HG03135 (cell line): ENCODE measurements at regions not wholly inside any gene's neighbourhood (a gene's known extent, or its start where the extent isn't known, plus 50 kb on each side); places are given as distances from the start of the nearest gene placed in this dataset.
"Not testable (repeated sequence)": the region's sequence is repeated elsewhere in the genome, so short reads cannot be mapped to it uniquely, and the experiment has no call there.

ENCODE experiments used
- ATAC-seq: cut with Tn5 transposase; IDR thresholded peaks from one replicate; pipeline ENCODE4 v1.9.1; 2021; ENCODE audit warnings: mild to moderate bottlenecking, moderate library complexity; ENCODE audit not compliant: unreplicated experiment

DNA sequence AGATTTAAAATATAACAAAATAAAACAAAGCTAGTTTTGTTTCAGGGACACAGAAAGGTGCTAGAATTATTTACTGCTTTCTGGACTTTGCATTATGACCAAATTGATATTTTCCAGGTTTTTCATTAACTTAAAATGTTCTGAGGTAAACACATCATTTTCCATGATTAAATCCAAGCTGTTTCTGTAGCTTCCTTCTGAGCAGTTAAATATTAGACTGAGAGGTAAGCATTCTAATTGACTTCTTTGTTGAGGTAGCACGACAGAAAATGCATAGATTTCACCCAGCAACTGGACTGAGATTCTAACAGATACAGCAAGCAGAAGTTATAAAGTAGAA lies 98.3 kb downstream of the BMP4 start:
- ATAC-seq: no peak

DNA sequence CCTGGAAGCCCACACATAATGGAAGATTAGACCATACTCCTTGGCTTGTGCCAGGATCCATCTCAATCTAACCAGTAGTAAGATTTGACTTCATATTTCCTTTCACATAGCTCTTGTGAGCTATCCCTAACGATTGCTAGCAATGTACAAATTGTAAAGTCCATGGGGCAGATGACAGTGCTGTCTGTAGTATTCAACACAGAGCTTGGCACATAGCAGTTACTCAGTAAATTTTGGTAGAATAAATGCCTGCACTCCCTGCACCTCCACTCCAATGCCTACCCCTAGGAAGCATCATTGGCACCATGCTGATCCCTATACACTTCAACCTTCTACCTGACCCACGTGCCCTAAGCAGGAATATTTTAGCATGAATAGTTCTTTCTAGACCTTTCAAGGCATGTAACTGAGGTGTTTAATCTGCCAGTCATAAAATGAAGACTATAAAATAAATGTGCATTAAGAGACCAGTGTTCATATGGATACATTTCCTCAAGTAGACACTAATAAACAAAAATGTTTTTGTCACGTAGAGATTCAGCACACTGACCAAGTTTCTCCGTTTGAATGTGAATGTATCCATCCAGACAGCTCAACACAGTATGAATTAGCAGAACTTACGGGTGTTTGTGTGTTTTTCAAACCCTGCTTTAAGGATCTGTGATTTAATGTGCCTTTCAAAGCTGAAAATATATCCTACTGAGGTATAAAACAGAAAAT lies 98.8 kb downstream of the BMP4 start:
- no peak for ATAC-seq

DNA sequence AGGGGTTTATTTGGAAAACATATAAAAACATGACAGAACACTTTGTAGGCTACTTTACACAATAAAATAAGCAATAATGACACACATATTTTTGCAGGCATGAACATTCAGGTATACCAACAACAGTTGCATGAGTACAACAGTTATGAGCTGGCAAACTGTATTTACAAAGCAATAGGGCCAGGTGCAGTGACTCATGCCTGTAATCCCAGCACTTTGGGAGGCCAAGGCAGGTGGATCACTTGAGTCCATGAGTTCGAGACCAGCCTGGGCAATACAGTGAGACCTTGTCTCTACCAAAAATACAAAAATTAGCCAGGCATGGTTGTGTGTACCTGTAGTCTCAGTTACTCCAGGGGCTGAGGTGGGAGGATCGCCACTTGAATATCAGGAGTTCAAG lies 101.1 kb downstream of the BMP4 start:
- ATAC-seq: no peak

DNA sequence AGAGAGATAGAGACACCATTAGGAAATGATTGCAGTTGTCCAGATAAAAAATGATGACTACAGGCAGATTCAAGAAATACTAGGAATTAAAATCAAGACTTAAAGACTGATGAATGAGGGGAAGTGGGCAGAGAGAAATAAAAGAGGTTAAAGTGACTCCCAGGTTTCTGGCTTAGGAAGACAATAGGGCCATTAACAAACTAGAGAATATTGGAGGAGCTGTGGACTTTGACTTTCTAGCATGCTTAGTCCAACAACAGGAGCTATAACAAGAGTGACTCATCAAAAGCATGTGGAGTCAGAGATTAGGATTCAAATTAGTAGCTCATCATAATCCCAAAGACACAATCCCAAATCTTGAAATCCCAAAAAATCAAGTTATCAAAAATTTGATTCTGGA lies 101.5 kb downstream of the BMP4 start:
- no peak for ATAC-seq

DNA sequence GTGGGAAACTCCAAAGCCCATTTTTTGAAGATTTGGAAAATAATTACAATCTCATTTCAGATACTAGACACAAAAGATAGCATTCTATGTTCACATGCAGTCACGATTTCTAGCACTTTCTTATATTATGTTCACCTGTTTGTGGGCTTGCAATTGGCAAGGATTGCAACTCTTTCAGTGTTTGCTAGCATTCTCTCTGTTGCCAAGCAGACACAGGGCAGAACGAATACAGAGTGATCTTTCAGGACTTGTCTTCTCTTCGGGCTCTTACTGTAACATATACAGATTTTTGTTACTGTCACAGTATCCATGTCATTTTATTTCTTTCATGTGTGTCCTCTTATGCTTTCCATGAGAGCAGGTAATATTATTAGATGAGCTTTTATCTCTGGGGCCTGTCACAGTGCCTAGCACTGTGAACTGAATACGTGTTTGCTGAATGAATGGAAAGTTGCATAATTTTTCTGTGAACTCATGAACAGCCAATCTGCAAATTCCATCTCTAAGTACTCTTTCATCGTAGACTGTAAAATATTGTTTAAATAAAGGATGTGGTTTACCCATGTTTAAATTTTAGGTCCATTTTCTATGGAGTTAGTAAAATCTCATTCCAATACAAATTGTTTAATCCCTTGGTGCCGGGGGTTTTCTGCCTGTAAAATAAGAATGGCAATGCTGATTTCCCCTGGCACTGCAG lies 105.1 kb downstream of the BMP4 start:
- ATAC-seq: no peak

DNA sequence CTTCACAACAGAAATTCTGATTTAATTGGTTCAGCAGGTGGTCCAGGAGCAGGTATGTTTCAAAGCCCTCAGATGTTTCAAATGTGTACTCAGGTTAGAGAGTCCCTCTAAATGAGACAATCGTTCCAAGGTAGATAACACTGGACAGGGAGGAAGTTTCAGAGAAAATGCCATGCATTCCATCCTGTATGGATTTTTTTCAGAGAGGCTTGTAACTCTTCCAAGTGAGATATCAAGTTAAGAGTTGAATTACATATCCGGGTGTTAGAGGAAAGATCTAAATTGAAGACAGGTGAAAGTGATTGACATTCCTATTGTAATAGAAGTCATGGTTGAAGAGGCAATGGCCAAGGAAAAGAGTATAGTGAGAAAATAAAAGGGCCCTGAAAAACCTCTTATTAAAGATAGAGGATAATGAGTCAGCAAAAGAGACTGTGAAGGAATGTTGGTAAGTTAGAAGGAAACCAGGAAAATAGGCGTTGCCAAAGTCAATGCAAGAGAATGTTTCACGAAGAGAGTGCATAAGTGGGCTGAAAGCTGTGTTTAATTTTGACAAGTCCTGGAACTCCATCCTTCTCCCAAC lies 105.8 kb downstream of the BMP4 start:
- ATAC-seq: no peak

DNA sequence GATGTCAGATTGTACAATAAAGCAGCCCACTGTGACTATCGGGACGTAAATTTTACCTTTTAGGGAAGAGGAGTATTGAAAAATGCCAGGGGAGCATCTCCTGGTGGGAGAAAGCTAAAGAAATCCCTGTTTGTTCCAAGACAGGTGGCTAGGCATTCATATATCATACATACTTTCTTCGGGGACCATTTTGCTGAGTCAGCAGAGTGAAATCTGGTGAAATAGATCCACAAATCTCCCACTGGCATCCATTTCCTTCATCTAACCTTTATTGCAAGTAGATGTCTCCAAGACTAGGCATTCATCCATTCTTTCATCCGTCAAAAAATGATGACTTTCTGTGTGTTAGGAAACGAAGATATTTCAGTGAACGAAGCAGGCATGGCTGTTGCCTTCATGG lies 107.1 kb downstream of the BMP4 start:
- no peak for ATAC-seq

DNA sequence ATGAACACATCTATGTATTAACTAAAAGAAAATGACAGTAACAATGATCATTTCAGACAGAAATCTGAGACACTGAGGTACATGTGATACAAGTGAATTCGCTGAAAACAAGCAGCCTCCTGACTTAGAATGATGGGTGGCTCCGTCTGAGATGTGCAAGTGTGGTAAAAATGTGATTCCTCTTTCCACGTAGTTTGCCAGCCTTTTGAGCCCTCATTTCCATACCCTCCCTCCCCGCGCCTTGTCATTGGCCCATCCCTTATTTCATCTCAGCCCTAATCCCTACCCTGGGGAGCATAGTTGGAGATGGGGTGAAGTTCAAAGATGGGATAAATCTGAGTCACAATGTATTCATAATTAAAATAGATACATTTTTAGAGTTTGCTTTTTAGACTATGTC lies 107.8 kb downstream of the BMP4 start:
- ATAC-seq: no peak

DNA sequence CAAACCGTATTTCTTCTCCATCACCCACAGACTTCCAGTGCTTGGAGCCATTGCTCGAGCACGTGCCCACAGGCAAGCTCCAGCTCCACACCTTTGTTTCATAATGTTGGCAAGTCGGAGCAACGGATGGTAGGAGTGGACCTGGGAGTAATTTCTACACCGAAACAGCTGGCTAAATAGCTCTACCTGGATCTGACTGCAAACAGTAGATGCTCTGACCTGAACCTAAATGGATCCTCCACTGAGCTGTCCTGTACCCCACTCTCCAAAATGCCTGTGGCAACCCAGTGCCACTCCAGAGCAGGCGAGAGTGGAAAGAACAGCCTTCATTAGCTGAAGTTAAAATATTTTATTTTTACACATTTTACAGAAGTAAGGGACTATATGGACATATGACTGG lies 108.7 kb downstream of the BMP4 start:
- ATAC-seq: no peak

DNA sequence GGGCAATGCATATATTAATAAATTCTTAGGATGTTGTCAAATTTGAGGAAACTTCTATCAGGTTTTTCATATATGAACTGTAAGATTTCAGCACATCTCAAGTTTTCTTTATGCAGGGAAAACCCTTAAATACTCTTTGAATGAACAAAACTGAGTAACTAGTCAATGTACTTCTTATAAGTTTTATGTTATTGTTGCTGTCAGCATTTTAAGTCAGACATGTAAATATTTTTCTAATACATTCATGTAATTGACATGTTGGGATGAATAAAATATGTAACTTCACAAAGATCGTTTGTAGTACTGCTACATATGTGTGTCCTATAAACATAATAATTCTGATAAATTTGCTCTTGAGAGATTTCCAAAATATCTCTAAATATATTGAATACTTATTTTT lies 109.6 kb downstream of the BMP4 start:
- no peak for ATAC-seq

DNA sequence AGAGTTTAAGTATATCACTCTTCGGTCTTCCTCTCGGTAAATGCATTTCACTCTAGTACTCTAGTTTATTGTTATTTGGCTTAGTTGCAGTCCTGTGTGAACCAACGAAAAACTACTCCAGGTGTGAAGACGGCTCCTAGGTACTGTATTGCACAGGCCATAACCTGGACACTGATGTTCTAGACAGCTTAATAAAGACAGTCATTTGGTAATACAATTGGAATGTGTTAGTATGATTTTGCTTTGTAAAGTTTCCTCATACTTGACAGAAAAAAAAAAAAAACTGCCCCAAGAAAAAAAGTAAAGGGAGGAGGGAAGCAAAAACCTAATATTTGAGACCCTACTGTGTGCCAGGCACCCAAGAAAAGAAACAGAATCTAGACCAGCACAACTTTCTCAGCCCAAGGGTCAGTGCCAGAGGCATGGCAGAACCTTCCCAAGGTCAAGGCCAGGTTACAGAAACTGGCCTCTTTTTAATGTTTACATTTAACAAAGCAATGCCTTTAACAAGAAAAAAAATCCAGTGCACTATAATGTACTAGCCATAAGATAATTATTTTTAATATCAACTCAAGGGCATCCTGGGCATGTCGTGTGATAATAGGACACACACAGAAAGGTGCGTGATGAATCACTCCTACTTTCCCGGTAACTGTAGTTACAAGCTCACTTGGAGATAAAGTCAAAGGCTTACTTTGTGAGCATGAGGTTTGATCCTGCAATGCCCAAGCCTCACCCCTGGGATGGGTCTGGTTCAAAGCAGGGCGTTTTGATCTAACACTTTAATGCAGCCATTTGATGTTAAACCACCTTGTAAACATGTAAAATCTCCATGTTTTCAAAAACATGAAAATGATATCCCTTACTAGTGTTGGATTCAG lies 110.6 kb downstream of the BMP4 start:
- no peak for ATAC-seq

DNA sequence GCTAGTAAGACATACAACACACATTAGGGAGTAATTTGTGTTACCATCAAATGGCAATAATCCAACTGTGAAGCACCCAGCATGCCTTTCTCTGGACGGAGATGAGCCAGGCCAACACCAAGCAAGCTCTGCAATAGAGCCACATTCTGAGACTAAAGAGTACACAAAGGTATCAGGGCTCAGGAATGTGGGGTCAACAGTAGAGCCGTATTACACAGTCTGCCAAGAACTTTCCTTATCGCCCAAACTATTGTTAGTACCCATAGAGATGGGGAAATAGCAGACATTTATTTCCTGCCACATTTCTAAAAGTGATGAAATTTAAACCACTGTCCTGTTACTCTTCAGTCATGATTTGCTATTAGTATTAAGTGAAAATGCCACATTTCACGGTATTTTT lies 113.7 kb downstream of the BMP4 start:
- no peak for ATAC-seq

DNA sequence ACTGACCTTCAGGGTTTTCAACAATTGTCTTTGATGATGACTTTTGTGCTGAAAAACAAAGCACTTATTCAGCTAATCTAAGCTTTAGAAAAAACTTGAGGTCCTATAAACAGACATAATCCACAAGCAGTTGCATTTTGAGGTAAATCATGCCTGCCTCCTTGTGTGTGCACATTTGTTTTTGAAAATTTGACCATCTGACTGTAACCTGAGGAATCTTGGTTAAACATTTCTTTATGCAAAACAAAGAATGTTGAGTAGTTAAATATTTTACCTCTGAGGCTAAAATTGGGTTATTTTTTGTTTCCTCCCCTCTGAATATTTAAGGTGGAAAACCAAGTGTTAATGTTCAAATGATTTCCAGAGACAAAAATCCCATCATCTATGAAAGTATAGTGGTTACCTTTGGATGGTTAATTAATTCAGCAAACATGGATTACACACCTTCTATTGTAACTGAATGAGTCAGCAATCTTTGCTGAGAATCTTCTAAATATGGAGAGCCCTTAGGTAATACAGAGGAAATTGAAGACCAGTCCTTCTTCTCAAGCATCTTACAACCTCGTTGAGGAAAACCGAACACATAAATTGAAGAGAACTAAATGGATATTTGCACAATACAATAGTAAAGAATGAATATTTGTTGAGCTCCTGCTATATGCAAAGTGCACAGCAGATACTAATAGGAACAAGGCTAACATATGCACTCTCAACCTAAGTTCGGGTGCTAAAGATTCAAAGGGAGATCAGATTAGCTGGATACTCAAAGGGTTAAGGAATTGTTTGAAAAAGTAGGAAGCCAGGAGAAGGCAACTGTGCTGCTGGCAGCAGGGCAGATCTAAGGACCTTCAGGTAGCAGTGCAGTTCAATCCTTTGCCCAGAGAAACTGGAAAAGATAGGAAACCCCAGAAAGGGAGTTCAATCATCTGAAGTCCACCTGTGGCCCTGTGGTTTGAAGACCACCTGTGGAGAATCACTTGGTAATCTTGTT lies 115.2 kb downstream of the BMP4 start:
- no peak for ATAC-seq

DNA sequence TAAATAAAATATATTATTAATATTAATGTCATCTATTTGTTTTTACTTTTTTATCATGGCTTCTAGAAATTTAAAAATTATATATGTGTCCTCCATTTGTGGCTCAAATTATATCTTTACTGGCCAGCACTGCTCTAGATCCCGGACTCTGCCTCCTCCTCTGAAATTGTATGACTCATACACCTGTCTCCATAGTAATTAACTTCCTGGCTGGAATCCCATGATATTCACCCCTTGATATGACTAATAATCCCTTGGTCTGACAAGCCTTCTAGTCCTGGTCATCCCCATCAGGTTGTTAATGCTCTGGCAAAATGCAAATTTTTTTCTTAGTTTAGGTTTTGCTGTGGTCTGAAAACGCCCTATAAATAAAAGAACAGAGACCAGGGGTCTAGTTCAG lies 116.2 kb downstream of the BMP4 start:
- no peak for ATAC-seq

DNA sequence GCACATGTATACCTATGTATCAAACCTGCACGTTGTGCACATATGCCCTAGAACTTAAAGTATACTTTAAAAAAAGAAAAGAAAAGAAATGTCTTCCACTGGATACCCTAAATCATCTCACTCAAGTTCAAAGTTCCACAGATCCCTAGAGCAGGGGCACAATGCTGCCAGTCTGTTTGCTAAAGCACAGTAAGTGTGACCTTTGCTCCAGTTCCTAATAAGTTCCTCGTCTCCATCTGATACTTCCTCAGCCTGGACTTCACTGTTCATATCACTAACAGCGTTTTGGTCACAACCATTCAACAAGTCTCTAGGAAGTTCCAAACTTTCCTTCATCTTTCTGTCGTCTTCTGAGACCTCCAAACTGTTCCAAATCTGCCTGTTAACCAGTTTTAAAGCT lies 118.3 kb downstream of the BMP4 start:
- no peak for ATAC-seq

DNA sequence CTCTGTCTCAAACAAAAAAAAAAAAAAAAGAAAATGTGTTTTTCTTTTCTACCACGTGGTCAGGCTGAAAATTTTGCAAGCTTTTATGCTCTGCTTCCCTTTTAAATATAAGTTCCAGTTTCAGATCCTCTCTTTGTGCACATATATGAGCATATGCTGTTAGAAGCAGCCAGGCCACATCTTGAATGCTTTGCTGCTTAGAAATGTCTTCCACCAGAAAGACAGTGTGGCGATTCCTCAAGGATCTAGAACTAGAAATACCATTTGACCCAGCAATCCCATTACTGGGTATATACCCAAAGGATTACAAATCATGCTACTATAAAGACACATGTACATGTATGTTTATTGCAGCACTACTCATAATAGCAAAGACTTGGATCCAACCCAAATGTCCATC lies 119.0 kb downstream of the BMP4 start:
- not testable (repeated sequence) for ATAC-seq

DNA sequence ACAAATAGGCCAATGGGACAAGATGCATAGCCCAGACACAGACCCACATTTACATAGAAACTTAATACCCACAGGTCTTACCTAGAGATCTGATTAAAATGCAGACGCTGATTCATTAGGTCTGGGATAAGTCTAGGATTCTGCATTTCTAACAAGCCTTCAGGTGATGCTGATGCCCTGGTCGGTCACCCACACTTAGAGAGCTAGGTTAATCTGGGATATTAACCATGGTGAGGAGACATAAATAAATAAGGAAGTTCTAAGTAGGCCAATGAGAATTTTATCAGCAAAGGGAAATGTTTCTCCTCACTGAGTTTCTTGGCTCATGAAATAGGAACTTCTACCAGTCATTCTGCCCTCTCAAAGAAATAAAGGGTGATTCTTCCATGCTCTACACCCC lies 120.1 kb downstream of the BMP4 start:
- no peak for ATAC-seq

DNA sequence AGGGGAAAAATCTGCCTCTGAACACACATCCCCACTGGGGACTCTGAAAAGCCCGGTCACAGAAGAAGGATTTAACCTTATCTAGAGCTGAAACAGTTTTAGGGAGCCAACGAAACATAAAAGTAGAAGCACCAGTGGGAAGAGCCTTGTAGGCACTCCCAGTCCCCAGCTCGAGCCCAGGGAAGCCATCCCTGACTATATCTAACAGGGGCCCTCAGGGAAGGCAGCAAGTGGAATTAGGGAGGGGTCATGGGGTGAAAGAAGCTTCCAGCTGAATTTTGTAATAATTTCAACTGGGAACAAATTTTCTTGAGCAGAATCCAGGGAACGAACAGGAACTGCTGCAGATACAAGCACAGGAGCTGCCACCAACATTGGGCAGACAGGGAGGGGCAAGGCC lies 127.8 kb downstream of the BMP4 start:
- ATAC-seq: no peak

DNA sequence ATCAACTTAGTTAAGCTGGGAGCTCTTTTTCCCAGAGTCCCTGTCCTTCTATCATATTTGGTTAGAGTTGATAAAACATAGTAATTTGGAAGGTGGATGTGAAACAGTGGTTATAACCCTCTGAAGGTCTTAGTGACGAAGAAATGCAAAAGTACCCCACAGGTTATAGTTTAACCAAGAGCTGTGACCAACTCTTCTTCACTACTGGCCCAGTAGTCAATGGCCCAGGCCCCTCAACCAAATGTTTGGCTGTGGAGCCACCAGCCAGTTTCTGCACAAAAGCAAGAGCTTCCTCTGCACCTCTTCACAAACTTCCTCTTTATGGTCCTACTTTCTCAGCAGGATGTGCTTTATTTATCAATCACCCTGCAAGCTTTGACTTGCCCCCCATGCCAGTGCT lies 132.6 kb downstream of the BMP4 start:
- ATAC-seq: peak; percentile 93

DNA sequence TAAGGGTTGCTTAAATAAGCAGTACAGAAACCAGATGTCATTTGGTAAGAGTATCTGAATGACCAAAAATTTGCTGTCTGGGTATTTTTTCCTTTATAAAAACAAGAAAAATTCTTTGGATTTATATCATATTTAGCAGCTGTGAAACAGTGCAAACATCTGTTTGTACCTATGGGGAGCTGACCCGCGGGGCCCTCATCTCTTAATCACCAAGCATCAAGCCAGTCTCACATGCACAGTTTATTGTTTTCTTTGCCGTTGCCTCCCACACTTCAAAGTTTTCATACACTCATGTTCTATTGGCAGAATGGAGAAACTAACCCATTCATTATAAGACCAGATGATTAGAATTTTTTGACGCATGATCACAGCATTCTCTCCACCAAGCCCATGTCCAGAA lies 142.2 kb downstream of the BMP4 start:
- ATAC-seq: no peak
